ENCODE measurements at regions not wholly inside any gene's neighbourhood (a gene's known extent, or its start where the extent isn't known, plus 50 kb on each side); places are given as distances from the start of the nearest gene placed in this dataset.

- no peak overlapping the region for H3K4me3 ChIP-seq (ENCODE audit: low read depth in 1 of 5, low read length in 5 of 5)
- H3K9me3 ChIP-seq (ENCODE audit: control insufficient read depth in 5 of 5, low read length in 5 of 5) = peaks cover 0 to 3% (median 0%) of the 10 kb centered on the region in 5 donors
- H3K27me3 ChIP-seq (ENCODE audit: control insufficient read depth in 5 of 5, insufficient read depth in 4 of 5, low read length in 5 of 5) = no peaks in the 10 kb centered on the region
- H3K27ac ChIP-seq (ENCODE audit: low read depth, low read length) = no peak overlapping the region
- H3K4me1 ChIP-seq (ENCODE audit: control insufficient read depth in 5 of 5, insufficient read depth in 5 of 5, low read length in 5 of 5) = no peaks in the 10 kb centered on the region
- no peaks in the 10 kb centered on the region for H3K36me3 ChIP-seq (ENCODE audit: control insufficient read depth in 5 of 5, insufficient read depth in 5 of 5, low read length in 5 of 5)
- no peak overlapping the region for H3K9ac ChIP-seq (ENCODE audit: low read length in 5 of 5)
These were observed 451.6 kb upstream of the SEMA6D start for GRCh38 chr15:47265686-47266085.

GRCh38 chr15:47266566-47266965, 450.7 kb upstream of the SEMA6D start:
- H3K9me3 ChIP-seq (ENCODE audit: control insufficient read depth in 5 of 5, low read length in 5 of 5) = peaks cover 0 to 3% (median 0%) of the 10 kb centered on the region in 5 donors
- H3K27me3 ChIP-seq (ENCODE audit: control insufficient read depth in 5 of 5, insufficient read depth in 4 of 5, low read length in 5 of 5) = no peaks in the 10 kb centered on the region
- H3K36me3 ChIP-seq (ENCODE audit: control insufficient read depth in 5 of 5, insufficient read depth in 5 of 5, low read length in 5 of 5) = no peaks in the 10 kb centered on the region
- H3K27ac ChIP-seq (ENCODE audit: low read depth, low read length) = no peak overlapping the region
- H3K4me3 ChIP-seq (ENCODE audit: low read depth in 1 of 5, low read length in 5 of 5) = no peak overlapping the region
- no peaks in the 10 kb centered on the region for H3K4me1 ChIP-seq (ENCODE audit: control insufficient read depth in 5 of 5, insufficient read depth in 5 of 5, low read length in 5 of 5)
- H3K9ac ChIP-seq (ENCODE audit: low read length in 5 of 5) = no peak overlapping the region

DNA sequence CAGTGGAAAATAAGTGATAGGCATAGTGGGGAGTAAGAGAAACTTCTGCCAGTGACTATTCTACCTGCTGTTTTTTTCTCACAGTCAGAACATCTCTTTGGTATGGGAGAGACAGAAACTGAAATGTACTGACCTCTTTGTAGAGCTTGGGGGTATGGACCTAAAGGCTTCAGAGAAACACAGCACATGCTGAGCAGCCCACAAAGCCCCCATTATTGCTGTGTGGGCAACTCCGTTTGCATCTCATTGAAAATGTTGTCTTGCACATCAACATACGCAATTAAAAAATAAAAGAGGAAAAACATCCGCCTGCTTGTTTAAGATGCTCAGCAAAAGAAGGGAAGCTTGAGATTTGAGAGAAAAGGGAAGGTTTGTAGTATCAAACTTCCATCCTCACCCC, 443.4 kb upstream of the SEMA6D start:
- no peaks in the 10 kb centered on the region for H3K27me3 ChIP-seq (ENCODE audit: control insufficient read depth in 5 of 5, insufficient read depth in 4 of 5, low read length in 5 of 5)
- H3K4me1 ChIP-seq (ENCODE audit: control insufficient read depth in 5 of 5, insufficient read depth in 5 of 5, low read length in 5 of 5) = no peaks in the 10 kb centered on the region
- no peak overlapping the region for H3K9ac ChIP-seq (ENCODE audit: low read length in 5 of 5)
- peaks cover 2 to 13% (median 12%) of the 10 kb centered on the region in 5 donors for H3K9me3 ChIP-seq (ENCODE audit: control insufficient read depth in 5 of 5, low read length in 5 of 5)
- H3K27ac ChIP-seq (ENCODE audit: low read depth, low read length) = no peak overlapping the region
- H3K36me3 ChIP-seq (ENCODE audit: control insufficient read depth in 5 of 5, insufficient read depth in 5 of 5, low read length in 5 of 5) = no peaks in the 10 kb centered on the region
- no peak overlapping the region for H3K4me3 ChIP-seq (ENCODE audit: low read depth in 1 of 5, low read length in 5 of 5)

- Histone ChIP-seq H3K9ac (ENCODE audit: low read length in 5 of 5) (no peak overlapping the region), H3K9me3 (ENCODE audit: control insufficient read depth in 5 of 5, low read length in 5 of 5) (no peaks in the 10 kb centered on the region), H3K4me3 (ENCODE audit: low read depth in 1 of 5, low read length in 5 of 5) (no peak overlapping the region), H3K36me3 (ENCODE audit: control insufficient read depth in 5 of 5, insufficient read depth in 5 of 5, low read length in 5 of 5) (no peaks in the 10 kb centered on the region), H3K27ac (ENCODE audit: low read depth, low read length) (no peak overlapping the region), H3K4me1 (ENCODE audit: control insufficient read depth in 5 of 5, insufficient read depth in 5 of 5, low read length in 5 of 5) (no peaks in the 10 kb centered on the region), H3K27me3 (ENCODE audit: control insufficient read depth in 5 of 5, insufficient read depth in 4 of 5, low read length in 5 of 5) (no peaks in the 10 kb centered on the region)
These were observed 434.1 kb upstream of the SEMA6D start for GRCh38 chr15:47283246-47283645.

DNA sequence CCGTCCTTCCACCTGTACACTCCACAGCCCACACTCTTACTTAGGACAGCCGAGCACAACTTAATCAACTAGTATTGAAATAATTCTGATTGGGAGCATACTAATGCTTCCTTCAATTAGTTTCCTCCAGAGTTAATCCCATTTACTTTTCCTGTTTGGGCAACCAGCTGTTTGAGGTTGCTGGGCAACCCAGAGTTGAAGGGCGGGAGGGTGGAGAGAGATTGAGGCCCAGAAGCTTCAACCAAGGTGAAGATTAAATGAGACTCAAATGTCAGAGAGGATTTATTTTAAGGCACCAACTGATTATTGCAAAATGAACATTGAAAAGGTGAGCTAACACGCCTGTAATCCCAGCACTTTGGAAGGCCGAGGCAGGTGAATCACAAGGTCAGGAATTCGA, 428.5 kb upstream of the SEMA6D start:
- no peaks in the 10 kb centered on the region for H3K27me3 ChIP-seq (ENCODE audit: control insufficient read depth in 5 of 5, insufficient read depth in 4 of 5, low read length in 5 of 5)
- no peak overlapping the region for H3K27ac ChIP-seq (ENCODE audit: low read depth, low read length)
- H3K9ac ChIP-seq (ENCODE audit: low read length in 5 of 5) = no peak overlapping the region
- no peaks in the 10 kb centered on the region for H3K9me3 ChIP-seq (ENCODE audit: control insufficient read depth in 5 of 5, low read length in 5 of 5)
- H3K4me1 ChIP-seq (ENCODE audit: control insufficient read depth in 5 of 5, insufficient read depth in 5 of 5, low read length in 5 of 5) = peaks cover 3 to 30% (median 19%) of the 10 kb centered on the region in 5 donors
- no peaks in the 10 kb centered on the region for H3K36me3 ChIP-seq (ENCODE audit: control insufficient read depth in 5 of 5, insufficient read depth in 5 of 5, low read length in 5 of 5)
- H3K4me3 ChIP-seq (ENCODE audit: low read depth in 1 of 5, low read length in 5 of 5) = no peak overlapping the region

- Histone ChIP-seq H3K9me3 (ENCODE audit: control insufficient read depth in 5 of 5, low read length in 5 of 5) (no peaks in the 10 kb centered on the region), H3K4me3 (ENCODE audit: low read depth in 1 of 5, low read length in 5 of 5) (no peak overlapping the region), H3K4me1 (ENCODE audit: control insufficient read depth in 5 of 5, insufficient read depth in 5 of 5, low read length in 5 of 5) (peaks cover 3 to 36% (median 23%) of the 10 kb centered on the region in 5 donors), H3K27me3 (ENCODE audit: control insufficient read depth in 5 of 5, insufficient read depth in 4 of 5, low read length in 5 of 5) (no peaks in the 10 kb centered on the region), H3K9ac (ENCODE audit: low read length in 5 of 5) (no peak overlapping the region), H3K27ac (ENCODE audit: low read depth, low read length) (no peak overlapping the region), H3K36me3 (ENCODE audit: control insufficient read depth in 5 of 5, insufficient read depth in 5 of 5, low read length in 5 of 5) (no peaks in the 10 kb centered on the region)
These were observed 427.6 kb upstream of the SEMA6D start for GRCh38 chr15:47289656-47290055.

GRCh38 chr15:47291767-47292166, 425.5 kb upstream of the SEMA6D start:
- H3K36me3 ChIP-seq (ENCODE audit: control insufficient read depth in 5 of 5, insufficient read depth in 5 of 5, low read length in 5 of 5) = no peaks in the 10 kb centered on the region
- H3K9ac ChIP-seq (ENCODE audit: low read length in 5 of 5) = no peak overlapping the region
- H3K9me3 ChIP-seq (ENCODE audit: control insufficient read depth in 5 of 5, low read length in 5 of 5) = no peaks in the 10 kb centered on the region
- no peak overlapping the region for H3K4me3 ChIP-seq (ENCODE audit: low read depth in 1 of 5, low read length in 5 of 5)
- no peaks in the 10 kb centered on the region for H3K27me3 ChIP-seq (ENCODE audit: control insufficient read depth in 5 of 5, insufficient read depth in 4 of 5, low read length in 5 of 5)
- H3K4me1 ChIP-seq (ENCODE audit: control insufficient read depth in 5 of 5, insufficient read depth in 5 of 5, low read length in 5 of 5) = peaks cover 3 to 40% (median 23%) of the 10 kb centered on the region in 5 donors
- H3K27ac ChIP-seq (ENCODE audit: low read depth, low read length) = no peak overlapping the region

DNA sequence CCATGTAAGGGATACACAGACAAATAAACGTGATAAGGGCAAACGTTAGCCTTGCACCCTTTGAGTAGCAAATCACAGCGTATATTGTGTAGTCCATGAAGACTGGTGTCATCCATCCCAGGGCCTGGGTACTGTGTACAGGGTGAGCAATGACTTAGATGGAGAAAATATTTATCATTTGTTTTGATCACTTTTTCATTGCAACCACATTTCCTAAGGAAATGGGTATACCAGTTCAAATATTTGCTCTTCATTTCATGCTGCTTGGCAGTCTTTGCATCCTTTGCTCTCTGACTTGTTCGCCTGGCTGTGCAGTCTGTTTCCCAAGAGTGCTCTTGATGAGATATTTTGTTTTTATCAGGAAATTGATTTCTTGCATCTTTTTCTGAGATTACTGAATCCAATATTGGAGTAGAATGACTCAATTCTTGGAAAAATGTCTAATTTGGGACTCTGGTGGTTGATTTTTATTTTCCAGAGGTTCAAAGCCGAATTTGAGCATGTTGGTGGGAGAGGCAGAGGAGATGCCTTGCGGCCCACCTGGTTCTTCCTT, 424.6 kb upstream of the SEMA6D start:
- Histone ChIP-seq H3K36me3 (ENCODE audit: control insufficient read depth in 5 of 5, insufficient read depth in 5 of 5, low read length in 5 of 5) (no peaks in the 10 kb centered on the region), H3K27me3 (ENCODE audit: control insufficient read depth in 5 of 5, insufficient read depth in 4 of 5, low read length in 5 of 5) (no peaks in the 10 kb centered on the region), H3K9ac (ENCODE audit: low read length in 5 of 5) (no peak overlapping the region), H3K4me3 (ENCODE audit: low read depth in 1 of 5, low read length in 5 of 5) (no peak overlapping the region), H3K9me3 (ENCODE audit: control insufficient read depth in 5 of 5, low read length in 5 of 5) (no peaks in the 10 kb centered on the region), H3K4me1 (ENCODE audit: control insufficient read depth in 5 of 5, insufficient read depth in 5 of 5, low read length in 5 of 5) (peaks cover 3 to 40% (median 23%) of the 10 kb centered on the region in 5 donors), H3K27ac (ENCODE audit: low read depth, low read length) (peak overlapping the region; percentile 24)

- Histone ChIP-seq H3K4me1 (ENCODE audit: control insufficient read depth in 5 of 5, insufficient read depth in 5 of 5, low read length in 5 of 5) (peaks cover 3 to 40% (median 23%) of the 10 kb centered on the region in 5 donors), H3K27me3 (ENCODE audit: control insufficient read depth in 5 of 5, insufficient read depth in 4 of 5, low read length in 5 of 5) (no peaks in the 10 kb centered on the region), H3K36me3 (ENCODE audit: control insufficient read depth in 5 of 5, insufficient read depth in 5 of 5, low read length in 5 of 5) (no peaks in the 10 kb centered on the region), H3K27ac (ENCODE audit: low read depth, low read length) (peak overlapping the region; percentile 24), H3K9ac (ENCODE audit: low read length in 5 of 5) (peak overlapping the region in 1 of 5 donors; percentile 7), H3K9me3 (ENCODE audit: control insufficient read depth in 5 of 5, low read length in 5 of 5) (no peaks in the 10 kb centered on the region), H3K4me3 (ENCODE audit: low read depth in 1 of 5, low read length in 5 of 5) (no peak overlapping the region)
These were observed 423.7 kb upstream of the SEMA6D start for GRCh38 chr15:47293466-47294162.

DNA sequence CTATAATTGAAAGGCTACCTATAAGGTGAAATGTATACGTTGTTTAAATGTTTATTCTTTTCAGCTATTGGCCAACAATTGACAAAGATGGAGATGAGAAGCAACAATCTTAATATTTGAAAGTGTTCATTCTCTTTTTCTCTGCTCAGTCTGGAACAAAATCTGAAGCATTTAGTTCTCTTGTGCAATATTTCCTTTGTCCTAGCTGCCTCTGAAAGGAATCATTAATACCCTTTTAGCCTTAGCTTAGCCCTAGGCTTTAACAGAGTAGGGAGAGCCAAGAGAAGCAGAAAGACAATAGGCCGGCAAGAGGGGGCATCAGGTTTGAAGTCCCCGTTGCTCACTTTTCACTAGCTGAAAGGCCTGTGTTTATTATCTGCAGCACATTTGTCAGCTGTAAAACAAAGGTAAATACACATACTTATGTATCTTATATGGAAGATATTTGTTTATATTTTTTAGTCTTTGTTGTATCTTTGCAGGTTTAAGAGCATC, 422.5 kb upstream of the SEMA6D start:
- peaks cover 3 to 28% (median 23%) of the 10 kb centered on the region in 5 donors for H3K4me1 ChIP-seq (ENCODE audit: control insufficient read depth in 5 of 5, insufficient read depth in 5 of 5, low read length in 5 of 5)
- H3K9me3 ChIP-seq (ENCODE audit: control insufficient read depth in 5 of 5, low read length in 5 of 5) = no peaks in the 10 kb centered on the region
- H3K27me3 ChIP-seq (ENCODE audit: control insufficient read depth in 5 of 5, insufficient read depth in 4 of 5, low read length in 5 of 5) = no peaks in the 10 kb centered on the region
- H3K27ac ChIP-seq (ENCODE audit: low read depth, low read length) = no peak overlapping the region
- H3K4me3 ChIP-seq (ENCODE audit: low read depth in 1 of 5, low read length in 5 of 5) = no peak overlapping the region
- H3K36me3 ChIP-seq (ENCODE audit: control insufficient read depth in 5 of 5, insufficient read depth in 5 of 5, low read length in 5 of 5) = no peaks in the 10 kb centered on the region
- no peak overlapping the region for H3K9ac ChIP-seq (ENCODE audit: low read length in 5 of 5)

Data from subcutaneous abdominal adipose tissue (tissue), 5 donors.